MCF 10A (cell line): ENCODE measurements at regions not wholly inside any gene's neighbourhood (a gene's known extent, or its start where the extent isn't known, plus 50 kb on each side); places are given as distances from the start of the nearest gene placed in this dataset.

Source experiments
- BruUV-seq: library from RNA; stranded (reverse); fragments of 400-500 nt; replicated peaks from 2 replicates; lab custom pipeline; 2021; lab: Mats Ljungman, UMichigan
- CTCF ChIA-PET: fragments of 300-600 bp; sonication (Branson Sonifier 250); formaldehyde crosslinking; extraction: SDS; loops from one replicate; lab custom pipeline; 2021; ENCODE audit warnings: antibody characterized with exemption, inconsistent platforms; lab: Yijun Ruan, JAX
- POLR2A ChIA-PET: fragments of 300-600, 350-650 bp; sonication (Branson Sonifier 250); formaldehyde crosslinking; extraction: SDS; loops from one replicate; lab custom pipeline; 2020; ENCODE audit warnings: antibody characterized with exemption, inconsistent platforms; lab: Yijun Ruan, JAX
- DNase-seq: peaks from one replicate; pipeline ENCODE4 v3.0.0-alpha.2; 2018; ENCODE audit not compliant: unreplicated experiment
- H3K27ac Mint-ChIP-seq: one replicate; pipeline ENCODE4 v1.8.0; 2022; ENCODE audit warnings: mild to moderate bottlenecking, low read depth, mixed read lengths; ENCODE audit not compliant: unreplicated experiment
- H3K27me3 Mint-ChIP-seq: one replicate; pipeline ENCODE4 v1.8.0; 2022; ENCODE audit warnings: mixed read lengths; ENCODE audit not compliant: insufficient read depth, unreplicated experiment
- H3K36me3 Mint-ChIP-seq: one replicate; pipeline ENCODE4 v1.8.0; 2022; ENCODE audit warnings: mild to moderate bottlenecking, moderate library complexity, mixed read lengths; ENCODE audit not compliant: insufficient read depth, unreplicated experiment
- H3K4me1 Mint-ChIP-seq: one replicate; pipeline ENCODE4 v1.8.0; 2022; ENCODE audit warnings: mixed read lengths; ENCODE audit not compliant: insufficient read depth, unreplicated experiment
- H3K4me3 Mint-ChIP-seq: one replicate; pipeline ENCODE4 v1.8.0; 2022; ENCODE audit warnings: mild to moderate bottlenecking, moderate library complexity, mixed read lengths; ENCODE audit not compliant: unreplicated experiment
- H3K9me3 Mint-ChIP-seq: one replicate; pipeline ENCODE4 v1.8.0; 2022; ENCODE audit warnings: mixed read lengths; ENCODE audit not compliant: unreplicated experiment
- CTCF ChIP-seq: fragments of 200-600 bp; IDR thresholded peaks from one replicate; pipeline ENCODE4 v1.8.0; 2022; ENCODE audit warnings: antibody characterized with exemption, mild to moderate bottlenecking; ENCODE audit not compliant: unreplicated experiment
- intact Hi-C: fragments of 100-400 bp; cut with micrococcal nuclease; formaldehyde crosslinking; loops from 2 replicates; pipeline ENCODE4 v1.14.1; 2022

- POLR2A ChIA-PET, result no interaction called here
- TF ChIP-seq CTCF, result no peak
- Mint-ChIP-seq H3K4me3 (no peak overlapping the region), H3K4me1 (no peaks in the 10 kb centered on the region), H3K27me3 (no peaks in the 10 kb centered on the region), H3K9me3 (no peaks in the 10 kb centered on the region), H3K27ac (no peak overlapping the region), H3K36me3 (no peaks in the 10 kb centered on the region)
- no peak for DNase-seq
- CTCF ChIA-PET, result no interaction called here
- BruUV-seq, result no TSS peak
- intact Hi-C loops, result no loop called here
These were observed 1019.5 kb upstream of the MAP3K7 start for GRCh38 chr6:91606148-91606901.

DNA sequence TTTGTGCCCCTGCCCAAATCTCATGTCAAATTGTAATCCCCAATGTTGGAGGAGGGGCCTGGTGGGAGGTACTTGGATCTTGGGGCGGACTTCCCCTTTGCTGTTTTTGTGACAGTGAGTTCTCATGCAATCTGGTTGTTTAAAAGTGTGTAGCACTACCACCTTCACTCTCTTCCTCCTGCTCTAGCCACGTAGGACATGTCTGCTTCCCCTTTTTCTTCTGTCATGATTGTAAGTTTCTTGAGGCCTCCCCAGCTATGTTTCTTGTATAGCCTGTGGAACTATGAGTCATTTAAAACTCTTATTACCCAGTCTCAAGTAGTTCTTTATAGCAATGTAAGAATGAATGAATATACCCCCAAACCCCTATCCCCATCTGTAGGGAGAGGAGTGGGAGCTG lies 1013.7 kb upstream of the MAP3K7 start:
- Mint-ChIP-seq H3K4me3 (no peak overlapping the region), H3K9me3 (no peaks in the 10 kb centered on the region), H3K27ac (no peak overlapping the region), H3K36me3 (no peaks in the 10 kb centered on the region), H3K27me3 (no peaks in the 10 kb centered on the region), H3K4me1 (no peaks in the 10 kb centered on the region)
- no peak for TF ChIP-seq CTCF
- POLR2A ChIA-PET, result no interaction called here
- CTCF ChIA-PET, result interaction anchor here (0.5 to 0.9 kb wide), 3 partner anchors 14 to 115 kb away, joined by 3 read pairs; no protein-coding TSS in a partner anchor
- no TSS peak for BruUV-seq
- intact Hi-C loops, result no loop called here
- no peak for DNase-seq

DNA sequence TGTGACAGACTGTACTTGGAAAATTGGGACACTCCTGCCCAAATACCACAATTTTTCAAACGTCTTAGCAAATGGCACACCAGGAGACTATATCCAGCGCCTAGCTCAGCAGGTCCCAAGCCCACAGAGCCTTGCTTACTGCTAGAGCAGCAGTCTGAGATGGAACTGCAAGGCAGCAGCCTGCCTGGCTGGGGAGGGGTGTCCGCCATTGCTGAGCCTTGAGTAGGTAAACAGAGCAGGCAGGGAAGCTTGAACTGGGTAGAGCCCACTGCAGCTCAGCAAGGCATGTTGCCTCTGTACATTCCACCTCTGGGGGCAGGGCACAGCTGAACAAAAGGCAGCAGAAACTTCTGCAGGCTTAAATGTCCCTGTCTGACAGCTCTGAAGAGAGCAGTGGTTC lies 1003.3 kb upstream of the MAP3K7 start:
- no TSS peak for BruUV-seq
- ChIA-PET POLR2A (no interaction called here), CTCF (interaction anchor here (0.6 to 1.5 kb wide), 2 partner anchors 11 to 53 kb away, joined by 3 to 4 read pairs; no protein-coding TSS in a partner anchor)
- intact Hi-C loops, result no loop called here
- no peak for TF ChIP-seq CTCF
- H3K4me1 Mint-ChIP-seq, result no peaks in the 10 kb centered on the region
- H3K36me3 Mint-ChIP-seq, result no peaks in the 10 kb centered on the region
- DNase-seq, result no peak
- no peak overlapping the region for H3K4me3 Mint-ChIP-seq
- no peaks in the 10 kb centered on the region for H3K27me3 Mint-ChIP-seq
- H3K9me3 Mint-ChIP-seq, result peaks cover 10% of the 10 kb centered on the region
- no peak overlapping the region for H3K27ac Mint-ChIP-seq

DNA sequence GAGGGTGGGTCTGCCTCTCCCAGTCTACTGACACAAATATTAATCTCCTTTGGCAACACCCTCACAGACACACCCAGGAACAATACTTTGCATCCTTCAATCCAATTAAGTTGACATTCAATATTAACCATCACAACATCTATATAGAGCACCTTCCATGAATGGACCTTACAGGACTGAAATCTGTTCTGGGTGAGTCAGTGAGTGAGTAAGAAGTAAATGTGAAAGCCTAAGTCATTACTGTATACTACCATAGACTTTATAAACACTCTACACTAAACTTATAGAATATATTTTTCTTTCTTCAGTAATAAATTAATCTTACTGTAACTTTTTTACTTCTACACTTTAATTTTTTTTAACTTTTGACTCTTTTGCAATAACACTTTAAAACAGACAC lies 993.8 kb upstream of the MAP3K7 start:
- Mint-ChIP-seq H3K27ac (no peak overlapping the region), H3K36me3 (no peaks in the 10 kb centered on the region), H3K4me3 (no peak overlapping the region), H3K27me3 (peaks cover 9% of the 10 kb centered on the region), H3K4me1 (peaks cover 4% of the 10 kb centered on the region), H3K9me3 (no peaks in the 10 kb centered on the region)
- no TSS peak for BruUV-seq
- ChIA-PET CTCF (no interaction called here), POLR2A (no interaction called here)
- no peak for TF ChIP-seq CTCF
- intact Hi-C loops, result no loop called here
- no peak for DNase-seq
